GM03348 (cell line): ENCODE measurements at regions not wholly inside any gene's neighbourhood (a gene's known extent, or its start where the extent isn't known, plus 50 kb on each side); places are given as distances from the start of the nearest gene placed in this dataset.
"Not testable (repeated sequence)": the region's sequence is repeated elsewhere in the genome, so short reads cannot be mapped to it uniquely, and the experiment has no call there.

ENCODE experiments used
- DNase-seq: peaks from one replicate; pipeline ENCODE4 v3.0.0; 2012; ENCODE audit warnings: low spot score

DNA sequence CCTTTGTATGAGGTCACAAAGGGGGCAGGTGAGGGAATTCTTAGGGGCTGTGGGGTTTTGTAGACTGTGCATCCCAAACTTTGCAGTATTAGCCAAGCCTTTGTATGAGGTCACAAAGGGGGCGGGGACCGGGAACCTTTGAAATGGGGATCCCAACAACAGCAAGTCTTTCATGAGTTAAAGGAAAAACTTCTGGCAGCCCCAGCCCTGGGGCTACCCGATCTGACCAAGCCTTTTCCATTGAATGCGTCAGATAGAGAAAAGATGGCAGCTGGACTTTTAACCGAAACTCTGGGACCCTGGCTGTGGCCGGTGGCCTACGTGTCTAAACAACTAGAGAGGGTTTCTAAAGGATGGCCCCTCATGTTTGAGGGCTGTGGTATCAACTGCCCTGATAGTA is 79.0 kb upstream of the RUBCNL start:
- DNase-seq = not testable (repeated sequence)

DNA sequence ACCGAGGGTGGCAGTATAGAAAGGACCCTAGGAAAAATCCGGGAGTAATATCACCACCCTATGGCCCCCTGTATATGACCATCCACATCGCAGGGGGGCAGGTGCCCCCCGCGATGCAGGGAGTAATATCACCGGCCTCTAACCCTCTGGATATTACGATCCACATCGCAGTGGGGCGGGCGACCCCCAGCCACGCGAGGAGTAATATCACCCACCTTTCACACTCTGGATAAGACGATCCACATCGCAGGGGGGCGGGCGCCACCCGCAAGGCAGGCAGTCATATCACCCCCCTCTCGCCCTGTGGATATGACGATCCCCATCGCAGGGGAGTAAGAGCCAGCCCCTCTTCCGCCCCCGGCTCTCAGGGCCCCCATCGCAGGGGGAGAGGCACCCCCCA is 76.7 kb upstream of the RUBCNL start:
- DNase-seq = no peak

DNA sequence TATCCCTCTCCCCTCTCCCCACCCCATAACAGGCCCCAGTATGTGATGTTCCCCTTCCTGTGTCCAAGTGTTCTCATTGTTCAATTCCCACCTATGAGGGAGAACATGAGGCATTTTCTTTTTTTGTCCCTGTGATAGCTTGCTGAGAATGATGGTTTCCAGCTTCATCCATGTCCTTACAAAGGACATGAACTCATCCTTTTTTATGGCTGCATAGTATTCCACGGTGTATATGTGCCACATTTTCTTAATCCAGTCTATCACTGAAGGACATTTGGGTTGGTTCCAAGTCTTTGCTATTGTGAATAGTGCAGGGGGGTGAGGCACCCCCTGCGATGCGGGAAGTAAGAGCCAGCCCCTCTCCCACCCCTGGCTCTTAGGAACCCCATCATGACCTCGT is 73.2 kb upstream of the RUBCNL start:
- not testable (repeated sequence) for DNase-seq

DNA sequence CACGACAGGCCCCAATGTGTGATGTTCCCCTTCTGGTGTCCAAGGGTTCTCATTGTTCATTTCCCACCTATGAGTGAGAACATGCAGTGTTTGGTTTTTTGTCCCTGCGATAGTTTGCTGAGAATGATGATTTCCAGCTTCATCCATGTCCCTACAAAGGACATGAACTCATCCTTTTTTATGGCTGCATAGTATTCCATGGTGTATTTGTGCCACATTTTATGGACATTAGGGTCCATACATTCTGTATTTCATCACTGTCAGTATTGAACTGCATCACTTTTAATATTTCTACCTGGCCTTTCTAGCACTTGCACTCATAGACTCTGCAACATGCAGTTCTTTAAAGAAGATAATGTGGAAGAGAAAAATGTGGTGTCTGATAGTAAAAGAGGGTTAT is 70.2 kb upstream of the RUBCNL start:
- DNase-seq = not testable (repeated sequence)

DNA sequence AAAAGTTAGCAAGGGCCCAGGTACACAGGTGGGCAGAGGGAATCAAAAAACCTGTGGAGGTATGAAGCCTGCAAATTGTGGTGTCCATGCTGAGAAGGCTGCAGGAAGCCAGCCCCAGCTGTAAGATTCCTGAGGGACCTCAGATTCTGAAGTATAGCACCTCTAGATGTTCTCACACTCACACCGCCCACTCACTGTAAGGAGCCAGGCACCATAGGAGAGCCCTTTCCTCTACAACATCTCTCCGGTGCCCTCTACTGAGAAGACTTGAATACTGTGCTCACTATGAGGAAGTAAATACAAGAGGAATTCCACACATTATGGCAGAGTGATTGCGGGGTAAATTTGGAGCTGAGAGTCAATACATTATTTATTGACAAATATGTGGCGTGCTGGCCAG is 68.9 kb upstream of the RUBCNL start:
- DNase-seq = peak; percentile 35

DNA sequence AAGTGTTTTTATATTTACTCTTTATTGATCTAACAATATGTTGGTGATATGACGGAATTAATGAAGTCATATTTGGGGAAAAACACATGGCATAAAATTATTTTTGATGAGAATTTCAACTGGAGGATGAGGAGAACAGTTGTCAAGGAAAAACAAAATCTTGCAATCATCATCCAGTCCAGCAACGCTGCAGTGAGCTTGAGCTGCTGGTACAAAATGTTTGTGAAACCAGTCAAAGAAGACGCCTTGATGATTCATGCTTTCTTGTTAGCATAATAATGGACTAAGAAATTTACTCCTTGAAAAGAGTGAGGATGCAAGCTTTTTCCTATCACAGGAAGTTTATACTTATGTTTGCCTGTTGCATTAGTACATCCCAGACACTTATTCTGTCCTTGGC is 64.1 kb upstream of the RUBCNL start:
- not testable (repeated sequence) for DNase-seq

DNA sequence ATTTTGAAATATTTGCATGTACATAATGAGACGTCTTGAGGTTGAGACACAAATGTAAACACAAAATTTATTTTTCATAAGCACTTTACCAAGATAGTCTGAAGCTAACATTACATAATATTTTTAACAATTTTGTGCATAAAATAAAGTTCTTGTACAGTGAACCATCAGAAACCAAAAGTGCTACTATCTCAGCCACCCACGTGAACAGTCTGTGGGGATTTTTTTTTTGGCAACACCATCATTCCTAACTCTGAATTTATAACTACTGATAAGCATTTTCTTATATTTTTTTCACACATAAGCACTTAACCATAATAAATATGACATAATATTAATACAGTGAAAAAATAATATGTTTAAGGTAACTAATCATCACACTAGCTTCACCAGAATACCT is 62.9 kb upstream of the RUBCNL start:
- DNase-seq = not testable (repeated sequence)

DNA sequence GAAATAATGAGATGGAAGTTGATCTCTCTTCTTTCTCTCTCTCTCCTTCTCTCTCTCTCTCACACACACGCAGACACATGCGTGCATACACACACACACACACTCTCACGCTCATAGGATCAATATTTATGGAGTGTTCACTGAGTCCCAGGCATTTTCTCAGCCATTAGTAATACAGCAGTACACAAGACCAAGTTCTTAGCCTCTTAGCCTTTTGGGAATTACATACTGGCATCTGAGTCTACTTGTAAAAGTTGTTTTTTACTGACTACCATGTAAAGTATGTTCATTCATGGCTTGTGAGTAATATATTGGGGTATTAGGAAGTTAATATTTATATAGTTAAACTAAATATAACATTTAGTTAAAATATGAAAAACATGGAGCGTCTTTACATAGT is 61.1 kb upstream of the RUBCNL start:
- DNase-seq = not testable (repeated sequence)

DNA sequence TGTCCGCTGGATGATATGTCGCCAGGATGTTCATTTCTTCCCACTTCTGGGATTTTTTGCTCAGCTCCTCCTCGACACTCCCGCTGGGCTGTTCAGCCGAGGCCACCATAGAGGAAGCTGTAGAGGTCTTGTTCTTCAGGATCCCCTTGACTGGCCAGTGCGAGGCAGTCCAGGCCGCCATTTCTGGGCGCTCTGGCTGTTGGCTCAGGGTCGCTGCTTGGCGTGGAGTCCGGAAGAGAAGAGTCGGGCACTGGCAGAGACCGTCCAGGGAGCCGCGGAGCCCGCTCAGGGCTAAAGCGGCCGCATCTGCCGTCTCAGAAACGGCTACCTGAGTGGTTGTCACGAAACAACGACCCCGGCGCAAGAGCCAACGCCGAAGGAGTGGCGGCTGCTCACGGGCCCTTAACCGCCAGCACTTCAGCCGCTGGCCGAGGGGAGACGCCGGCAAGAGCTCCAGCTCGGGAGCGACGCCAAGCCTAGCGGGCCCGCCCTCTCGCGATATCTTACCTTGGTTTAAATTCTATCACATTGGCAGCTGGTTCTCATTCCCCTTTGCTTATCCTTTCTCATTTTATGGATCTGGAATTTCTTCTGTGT is 50.9 kb upstream of the RUBCNL start:
- not testable (repeated sequence) for DNase-seq
